CD4-positive, alpha-beta T cell treated with Interleukin-12 subunit alpha and Interleukin-12 subunit beta, for 1 hour (primary cell): ENCODE measurements at regions not wholly inside any gene's neighbourhood (a gene's known extent, or its start where the extent isn't known, plus 50 kb on each side); places are given as distances from the start of the nearest gene placed in this dataset.
"Not testable (repeated sequence)": the region's sequence is repeated elsewhere in the genome, so short reads cannot be mapped to it uniquely, and the experiment has no call there.

Source experiments
- DNase-seq: peaks from one replicate; pipeline ENCODE4 v3.0.0-alpha.2; 2020

DNA sequence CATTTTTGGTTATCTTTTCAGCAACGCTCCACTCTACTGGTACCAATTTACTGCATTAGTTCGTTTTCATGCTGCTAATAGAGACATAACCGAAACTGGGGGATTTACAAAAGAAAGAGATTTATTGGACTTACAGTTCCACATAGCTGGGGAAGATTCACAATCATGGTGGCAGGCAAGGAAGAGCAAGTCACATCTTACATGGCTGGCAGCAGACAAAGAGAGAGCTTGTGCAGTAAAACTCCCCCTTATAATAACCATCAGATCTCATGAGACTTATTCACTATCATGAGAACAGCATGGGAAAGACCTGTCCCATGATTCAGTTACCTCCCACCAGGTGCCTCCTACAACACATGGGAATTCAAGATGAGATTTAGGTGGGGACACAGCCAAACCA is 1474.2 kb upstream of the NUDT12 start:
- DNase-seq: not testable (repeated sequence)

GRCh38 chr5:105034401-105034763 is 1471.8 kb upstream of the NUDT12 start:
- DNase-seq: no peak

DNA sequence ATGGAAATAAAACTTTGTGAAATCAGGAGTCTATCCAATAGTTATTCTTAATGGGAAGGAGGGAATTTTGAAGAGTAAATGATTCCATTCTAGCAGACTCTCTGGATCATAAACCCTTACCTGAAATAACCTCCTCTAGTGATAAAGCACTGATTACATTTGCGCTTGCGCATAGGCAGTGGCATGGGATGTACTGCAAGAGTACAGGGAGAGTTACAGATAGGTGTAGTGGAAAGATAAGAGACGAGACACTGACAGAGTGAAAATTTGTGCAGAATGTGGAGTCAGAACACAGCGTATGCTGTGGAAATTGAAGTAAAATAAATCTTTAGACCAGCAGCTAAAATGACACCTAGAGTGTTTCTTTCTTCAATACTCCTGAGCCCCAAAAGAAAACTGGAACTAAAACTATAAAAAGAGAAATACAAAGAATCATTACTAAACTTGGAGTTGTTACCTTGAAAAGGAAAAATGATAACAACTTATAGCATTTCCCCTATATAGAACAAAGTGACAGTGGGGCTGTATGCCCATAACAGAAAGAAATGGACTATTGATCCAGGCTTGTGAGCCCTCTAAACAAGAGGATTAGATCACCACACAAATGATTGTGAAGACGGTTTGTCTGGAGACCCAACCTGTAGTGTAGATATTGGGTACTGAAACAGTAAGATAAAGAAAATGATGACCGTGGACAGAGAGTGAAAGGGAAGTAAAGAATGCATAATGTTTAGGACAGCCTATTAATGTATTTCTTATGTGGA is 1471.2 kb upstream of the NUDT12 start:
- no peak for DNase-seq

DNA sequence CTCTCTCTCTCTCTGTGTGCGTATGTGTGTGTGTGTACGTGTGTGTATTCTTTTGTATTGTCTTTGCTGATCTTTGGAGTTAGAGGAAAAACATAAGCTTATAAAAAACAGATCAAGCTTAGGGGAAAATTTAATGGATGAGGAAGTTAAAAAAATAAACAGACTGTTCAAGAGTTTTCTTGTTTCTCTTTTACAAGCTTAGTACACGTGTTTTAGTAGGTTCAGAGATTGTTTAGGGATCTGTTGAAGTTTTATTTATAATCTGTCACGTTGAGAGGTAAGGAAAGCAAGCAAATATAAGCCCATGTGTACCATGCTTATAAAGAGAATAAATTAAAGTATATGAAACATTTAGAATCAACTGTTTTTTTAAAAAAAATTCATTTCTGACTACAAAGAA is 1470.3 kb upstream of the NUDT12 start:
- DNase-seq: no peak

GRCh38 chr5:105030153-105030552 is 1467.6 kb upstream of the NUDT12 start:
- no peak for DNase-seq

DNA sequence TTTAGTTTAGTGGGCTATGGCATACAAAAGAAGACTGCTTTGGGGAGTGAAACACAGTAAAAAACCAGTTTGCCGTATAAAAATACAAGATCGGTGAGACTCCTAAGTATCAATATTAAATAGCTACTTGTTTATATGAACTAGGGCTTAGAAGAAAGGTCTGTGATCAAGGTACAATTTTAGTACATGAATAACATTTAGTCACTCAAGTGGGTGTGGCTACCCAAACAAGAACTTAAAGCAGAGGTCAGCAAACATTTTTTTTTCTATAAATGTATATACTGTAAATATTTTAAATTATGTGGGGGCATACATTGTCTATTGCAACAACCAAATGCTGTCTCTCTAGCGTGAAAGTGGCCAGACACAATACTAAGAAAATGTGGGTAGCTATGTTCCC is 1452.5 kb upstream of the NUDT12 start:
- DNase-seq: no peak

- no peak for DNase-seq
These were observed 1436.0 kb upstream of the NUDT12 start for GRCh38 chr5:104998572-104998971.

GRCh38 chr5:104998169-104998568 is 1435.6 kb upstream of the NUDT12 start:
- no peak for DNase-seq

DNA sequence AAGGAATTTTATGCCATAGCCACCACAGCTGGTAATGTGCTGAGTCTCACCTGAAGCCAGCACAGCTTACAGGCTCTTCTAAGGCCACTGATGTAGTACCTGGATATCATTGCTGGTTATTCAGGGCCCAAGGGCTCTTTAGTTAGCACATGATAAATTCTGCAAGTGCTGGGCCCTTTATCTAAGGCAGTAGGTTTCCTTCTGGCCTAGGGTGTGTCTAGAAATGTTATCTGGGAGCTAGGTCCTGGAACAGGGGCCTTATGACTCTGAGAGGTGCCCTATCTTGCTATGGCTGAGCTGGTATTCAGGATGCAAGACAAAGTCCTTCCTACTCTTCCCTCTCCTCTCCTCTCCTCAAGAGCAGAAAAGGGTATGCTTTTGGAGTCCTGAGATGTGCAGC is 1424.5 kb upstream of the NUDT12 start:
- no peak for DNase-seq

- DNase-seq: no peak
These were observed 1414.9 kb upstream of the NUDT12 start for GRCh38 chr5:104977529-104977928.

GRCh38 chr5:104967806-104968410 is 1405.3 kb upstream of the NUDT12 start:
- DNase-seq: no peak

- no peak for DNase-seq
These were observed 1402.4 kb upstream of the NUDT12 start for GRCh38 chr5:104965006-104965405.

DNA sequence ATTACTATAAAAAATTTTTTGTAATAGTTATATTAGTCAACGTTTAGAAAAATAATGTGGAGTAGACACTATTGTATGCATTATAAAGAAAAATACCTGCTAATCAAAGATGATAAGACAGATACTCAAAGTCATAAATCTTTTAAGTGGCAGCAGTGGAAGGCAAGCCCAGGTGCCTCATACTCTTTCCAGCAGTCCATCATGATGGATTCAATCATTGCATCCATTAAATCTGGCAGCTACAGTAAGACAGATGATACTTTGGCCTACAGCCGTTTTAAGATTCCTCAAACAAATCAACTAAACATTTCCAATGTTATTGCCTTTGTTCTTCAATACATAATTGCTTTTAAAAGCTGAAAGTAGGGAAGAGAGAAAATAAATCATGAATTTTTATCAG is 1392.9 kb upstream of the NUDT12 start:
- no peak for DNase-seq

DNA sequence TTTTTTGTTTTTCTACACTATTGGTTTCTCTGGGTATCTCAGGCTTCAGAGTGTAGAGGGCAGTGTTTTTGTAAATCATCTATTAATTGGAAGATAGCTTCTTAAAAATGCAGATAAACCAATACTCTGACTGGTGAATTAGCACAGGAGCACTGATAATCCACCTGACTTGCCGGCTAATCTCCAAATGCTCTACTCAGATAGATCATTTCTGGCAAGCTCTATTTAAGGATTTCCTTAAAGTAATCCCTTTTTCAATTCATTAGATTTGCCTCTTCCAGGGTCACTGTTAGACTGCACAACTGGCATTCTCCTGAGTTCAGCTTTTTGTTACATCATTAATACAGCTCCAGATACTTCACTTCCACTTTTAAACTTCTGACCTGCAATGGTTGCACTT is 1390.3 kb upstream of the NUDT12 start:
- no peak for DNase-seq

DNA sequence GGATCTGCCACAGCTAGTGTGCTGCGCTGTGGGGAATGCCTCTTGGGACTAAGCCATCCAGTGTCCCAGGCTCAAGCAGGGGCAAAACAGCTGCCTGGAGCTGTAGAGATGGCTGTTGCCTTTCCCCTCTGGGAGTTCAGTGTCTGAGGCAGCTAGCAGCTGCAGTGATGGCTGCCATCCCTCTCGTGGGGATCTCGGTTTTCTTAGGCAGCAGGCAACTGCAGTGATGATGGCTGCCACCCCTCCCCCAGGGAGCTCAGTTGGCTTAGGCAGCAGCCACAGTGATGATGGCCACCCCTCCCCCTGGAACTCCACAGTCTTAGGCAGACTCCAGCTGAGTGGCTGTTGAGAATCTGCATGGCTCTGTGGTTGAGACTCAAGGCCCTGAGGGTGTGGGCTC is 1389.2 kb upstream of the NUDT12 start:
- DNase-seq: no peak

- no peak for DNase-seq
These were observed 1384.5 kb upstream of the NUDT12 start for GRCh38 chr5:104947076-104947475.

DNA sequence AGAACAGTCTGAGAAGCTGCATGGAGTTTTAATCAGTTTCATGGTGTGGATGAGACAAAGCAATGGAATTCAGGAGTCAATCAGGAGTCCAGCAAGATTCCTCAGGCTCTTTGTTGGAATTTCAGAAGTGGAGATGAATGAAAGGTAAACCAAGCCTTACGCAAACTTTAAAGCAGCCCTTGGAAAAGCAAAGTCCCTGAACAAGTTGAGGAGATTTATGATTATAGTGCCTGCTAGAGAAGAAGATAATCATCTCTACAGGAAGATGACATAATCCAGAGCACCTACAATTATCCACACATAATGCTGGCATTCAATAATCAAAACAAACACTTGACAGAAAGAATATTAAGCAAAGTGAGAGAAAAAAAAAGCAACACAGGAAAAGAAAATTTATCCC is 1380.1 kb upstream of the NUDT12 start:
- DNase-seq: no peak

- DNase-seq: no peak
These were observed 1378.5 kb upstream of the NUDT12 start for GRCh38 chr5:104941030-104941645.

DNA sequence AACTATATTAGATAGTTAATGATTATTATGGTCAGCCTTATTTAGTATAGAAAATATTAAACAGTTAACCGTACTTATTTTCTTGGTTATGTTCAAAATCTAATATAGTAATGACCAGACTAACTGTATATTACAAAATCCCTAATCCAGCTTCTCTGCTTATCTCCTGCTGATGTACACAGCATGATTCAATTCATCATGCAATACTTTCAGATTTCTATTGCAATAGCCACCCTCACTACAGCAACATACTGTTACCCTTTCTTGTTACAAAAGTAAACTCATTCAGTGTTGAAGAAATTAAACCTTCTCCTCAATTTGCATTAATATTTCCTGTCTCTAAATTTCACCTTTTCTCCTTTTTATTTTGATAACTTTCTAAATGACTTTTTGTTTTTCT is 1375.0 kb upstream of the NUDT12 start:
- no peak for DNase-seq

DNA sequence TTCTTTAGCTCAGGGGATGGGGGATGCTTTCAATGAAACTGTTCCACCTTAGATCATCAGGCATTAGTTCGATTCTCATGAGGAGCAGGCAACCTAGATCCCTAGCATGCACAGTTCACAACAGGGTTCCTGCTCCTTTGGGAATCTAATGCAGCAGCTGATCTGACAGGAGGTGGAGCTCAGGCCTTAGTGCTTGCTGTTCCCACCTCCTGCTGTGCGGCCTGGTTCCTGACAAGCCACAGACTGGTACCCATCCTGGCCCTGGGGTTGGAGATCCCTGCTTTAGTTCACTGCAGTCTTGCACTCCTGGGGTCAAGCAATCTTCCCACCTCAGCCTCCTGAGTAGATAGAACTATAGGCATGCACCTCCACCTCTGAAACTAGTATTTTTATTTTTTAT is 1369.8 kb upstream of the NUDT12 start:
- no peak for DNase-seq

DNA sequence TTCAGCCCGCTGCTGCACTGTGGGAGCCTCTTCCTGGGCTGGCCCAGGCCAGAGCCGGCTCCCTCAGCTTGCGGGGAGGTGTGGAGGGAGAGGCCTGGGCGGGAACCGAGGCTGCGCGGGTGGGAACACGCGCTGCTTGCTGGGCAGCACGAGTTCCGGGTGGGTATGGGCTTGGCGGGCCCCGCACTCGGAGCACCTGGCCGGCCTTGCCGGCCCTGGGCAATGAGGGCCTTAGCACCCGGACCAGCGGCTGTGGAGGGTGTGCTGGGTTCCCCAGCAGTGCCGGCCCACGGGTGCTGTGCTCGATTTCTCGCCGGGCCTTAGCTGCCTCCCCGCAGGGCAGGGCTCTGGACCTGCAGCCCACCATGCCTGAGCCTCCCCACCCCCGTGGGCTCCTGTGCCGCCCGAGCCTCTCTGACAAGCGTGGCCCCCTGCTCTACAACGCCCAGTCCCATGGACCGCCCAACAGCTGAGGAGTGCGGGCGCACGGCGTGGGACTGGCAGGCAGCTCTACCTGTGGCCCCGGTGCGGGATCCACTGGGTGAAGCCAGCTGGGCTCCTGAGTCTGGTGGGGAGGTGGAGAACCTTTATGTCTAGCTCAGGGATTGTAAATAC is 1366.4 kb upstream of the NUDT12 start:
- DNase-seq: no peak

GRCh38 chr5:104915226-104915625 is 1352.6 kb upstream of the NUDT12 start:
- no peak for DNase-seq

DNA sequence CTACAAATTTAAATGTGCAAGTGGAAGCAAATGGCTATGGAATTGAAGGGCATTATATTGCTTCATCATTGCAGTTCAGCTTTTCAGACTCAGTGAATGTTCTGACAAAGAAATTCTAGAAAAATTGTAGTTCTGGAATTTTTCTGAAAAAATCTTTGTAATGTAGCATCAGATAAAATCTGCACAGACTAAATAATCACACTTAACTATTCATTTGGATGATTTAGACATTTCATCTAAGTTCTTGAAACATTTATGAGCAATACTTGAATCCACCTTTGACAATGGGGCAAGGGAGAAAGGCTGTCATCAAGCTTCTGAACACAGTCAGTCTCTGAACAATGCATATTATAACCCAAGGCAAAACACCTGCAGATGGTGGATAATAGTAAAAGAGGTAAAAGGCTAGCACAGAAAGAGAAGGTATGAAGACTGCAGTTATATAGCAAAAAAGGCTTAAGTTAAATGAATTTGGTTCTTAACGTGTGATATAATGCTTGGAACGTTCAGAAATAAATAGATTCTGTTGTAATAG is 1352.0 kb upstream of the NUDT12 start:
- no peak for DNase-seq

- DNase-seq: no peak
These were observed 1351.3 kb upstream of the NUDT12 start for GRCh38 chr5:104913841-104914281.
